Activated naive CD4-positive, alpha-beta T cell treated with anti-CD3 and anti-CD28 coated beads, Interleukin-2, amount 50 U/mL, for 72 hours (primary cell): ENCODE measurements at regions not wholly inside any gene's neighbourhood (a gene's known extent, or its start where the extent isn't known, plus 50 kb on each side); places are given as distances from the start of the nearest gene placed in this dataset.
"Not testable (repeated sequence)": the region's sequence is repeated elsewhere in the genome, so short reads cannot be mapped to it uniquely, and the experiment has no call there.

Experiments
- ATAC-seq, 2 donors: fragments of 150-1000 bp; cut with Tn5 transposase; 2 replicates each; pipeline ENCODE4 v1.10.0; 2021; ENCODE audit warnings: mild to moderate bottlenecking in 2 of 2, moderate library complexity in 2 of 2
- DNase-seq, 2 donors: peaks; one replicate each; pipeline ENCODE4 v3.0.0; 2021 to 2022; ENCODE audit warnings: low spot score in 2 of 2
- H3K27ac Mint-ChIP-seq, 2 donors: one replicate each; pipeline ENCODE4 v1.8.0; 2022; ENCODE audit warnings: mild to moderate bottlenecking in 2 of 2, mixed read lengths in 2 of 2
- H3K36me3 Mint-ChIP-seq, 2 donors: one replicate each; pipeline ENCODE4 v1.8.0; 2022; ENCODE audit warnings: mixed read lengths in 2 of 2
- H3K9me3 Mint-ChIP-seq, 2 donors: one replicate each; pipeline ENCODE4 v1.8.0; 2022; ENCODE audit warnings: mixed read lengths in 2 of 2

- H3K36me3 Mint-ChIP-seq = no peaks in the 10 kb centered on the region
- H3K9me3 Mint-ChIP-seq = peaks cover 10 to 15% of the 10 kb centered on the region in 2 donors
- ATAC-seq = no peak
- DNase-seq = no peak
- no peak overlapping the region for H3K27ac Mint-ChIP-seq
Observed at GRCh38 chr22:48407256-48407955, 1420.3 kb downstream of the BRD1 start.

DNA sequence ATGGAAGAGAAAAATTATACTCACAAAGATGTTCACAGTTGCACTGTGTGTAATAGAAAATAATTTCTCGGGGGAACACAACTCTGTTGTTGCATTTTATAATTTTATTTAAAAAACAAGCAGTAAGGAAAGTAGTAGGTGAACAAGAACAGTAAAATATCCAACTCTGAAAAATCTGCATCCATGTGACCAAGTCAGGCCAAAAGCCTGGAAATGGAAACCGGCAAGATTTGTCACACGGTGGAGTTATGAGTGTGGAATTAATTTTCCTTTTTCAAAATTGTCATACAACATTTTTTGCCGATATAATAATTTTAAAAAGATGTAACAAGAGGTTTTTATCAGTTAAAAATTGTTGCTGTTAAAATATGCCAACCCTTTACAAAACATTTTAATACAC lies 1421.5 kb downstream of the BRD1 start:
- Mint-ChIP-seq H3K27ac (no peak overlapping the region), H3K9me3 (peaks cover 10 to 15% of the 10 kb centered on the region in 2 donors), H3K36me3 (no peaks in the 10 kb centered on the region)
- DNase-seq (no peak), ATAC-seq (no peak)

DNA sequence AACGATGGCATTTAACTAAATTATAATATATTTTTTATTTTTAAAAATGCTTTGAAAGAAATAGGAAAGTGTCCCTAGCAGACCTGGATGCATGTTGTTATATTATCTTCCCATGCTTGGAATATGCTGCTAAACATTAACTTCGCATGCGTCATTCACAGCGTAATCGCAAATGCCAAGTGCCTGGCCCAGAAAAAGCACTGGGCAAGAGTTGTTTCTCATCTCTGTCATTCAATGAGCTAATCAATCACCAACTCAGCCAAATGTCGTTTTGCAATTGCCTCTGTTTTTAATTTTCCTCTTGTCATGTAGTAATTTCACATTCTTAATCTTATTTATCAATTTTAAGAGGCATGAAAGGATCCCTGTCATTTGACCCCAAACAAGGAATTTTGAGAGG lies 1421.9 kb downstream of the BRD1 start:
- no peak for DNase-seq
- Mint-ChIP-seq H3K9me3 (peaks cover 10 to 15% of the 10 kb centered on the region in 2 donors), H3K27ac (no peak overlapping the region), H3K36me3 (no peaks in the 10 kb centered on the region)
- no peak for ATAC-seq

DNA sequence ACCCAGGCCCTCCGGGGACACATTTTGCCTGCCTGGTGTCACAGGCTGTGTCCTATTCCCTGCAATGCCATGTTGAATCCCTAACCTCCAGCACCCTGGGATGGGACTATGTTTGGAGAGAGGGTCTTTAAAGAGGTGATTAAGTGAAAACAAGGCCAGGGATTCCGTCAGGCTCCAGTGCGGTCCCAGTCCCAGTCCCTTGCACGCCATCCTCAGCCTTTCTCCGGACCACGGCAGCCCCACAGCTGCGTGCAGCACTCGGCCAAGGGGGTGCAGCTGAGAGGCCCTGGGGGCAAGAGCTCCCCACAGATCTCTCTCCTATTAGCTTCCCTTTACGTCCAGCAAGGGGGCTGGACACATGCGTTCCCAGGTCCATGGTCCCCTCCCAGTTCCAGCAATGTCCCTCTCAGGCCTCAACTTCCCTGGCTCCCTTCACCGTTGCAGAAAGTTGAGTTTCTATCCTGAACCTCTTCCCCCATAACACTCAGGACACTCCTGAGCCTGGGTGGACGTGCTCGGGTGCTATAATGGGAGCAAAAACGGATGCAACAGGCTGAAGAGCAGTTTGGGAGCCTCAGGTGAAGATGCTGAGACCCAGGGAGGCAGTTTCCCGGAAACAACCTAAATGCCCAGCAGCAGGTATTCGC lies 1422.7 kb downstream of the BRD1 start:
- H3K27ac Mint-ChIP-seq = no peak overlapping the region
- no peaks in the 10 kb centered on the region for H3K36me3 Mint-ChIP-seq
- ATAC-seq (no peak), DNase-seq (no peak)
- peaks cover 10 to 15% of the 10 kb centered on the region in 2 donors for H3K9me3 Mint-ChIP-seq

DNA sequence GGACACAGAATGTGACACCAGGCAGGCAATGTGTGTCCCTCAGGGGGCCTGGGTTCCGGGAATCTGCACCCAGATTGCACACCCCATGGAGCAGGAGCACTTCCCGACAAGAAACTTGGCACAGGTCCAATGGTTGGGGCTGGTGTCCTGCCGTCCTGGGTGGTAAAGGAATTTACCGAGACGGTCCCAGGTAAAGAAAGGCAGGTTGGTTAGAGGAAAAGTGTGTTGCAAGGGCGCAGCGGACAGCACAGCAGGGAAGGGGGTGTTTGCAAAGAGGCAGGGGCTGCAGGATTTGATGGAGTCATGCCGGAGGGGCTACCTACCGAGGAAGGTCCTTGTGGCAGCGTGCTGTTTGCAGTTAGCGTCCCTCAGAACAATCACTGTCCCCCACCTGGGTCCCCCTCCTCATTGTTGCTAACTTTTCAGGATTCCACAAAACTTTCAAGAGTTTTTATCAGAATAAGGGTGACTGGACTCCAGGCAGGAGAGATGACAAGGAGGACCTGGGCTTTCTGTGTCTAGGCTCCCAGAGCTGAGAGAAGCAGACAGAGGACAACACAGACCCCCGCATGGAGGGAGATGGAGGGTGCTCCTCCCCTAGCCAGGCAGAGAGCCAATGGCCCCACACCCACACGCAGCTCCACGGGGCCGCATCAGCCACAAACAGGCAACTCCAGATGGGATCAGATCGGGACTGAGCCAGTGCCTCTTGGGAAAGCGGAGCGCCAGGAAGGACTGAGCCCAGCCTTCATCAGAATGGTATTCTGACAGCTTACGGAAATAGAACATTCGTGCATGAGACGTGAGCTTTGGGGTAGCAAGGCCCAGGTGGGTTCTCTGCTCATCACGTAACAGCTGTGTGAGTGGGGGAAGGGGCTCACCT lies 1423.9 kb downstream of the BRD1 start:
- Mint-ChIP-seq H3K27ac (no peak overlapping the region), H3K36me3 (no peaks in the 10 kb centered on the region), H3K9me3 (peaks cover 10 to 15% of the 10 kb centered on the region in 2 donors)
- no peak for ATAC-seq
- DNase-seq = no peak

- no peak for ATAC-seq
- Mint-ChIP-seq H3K36me3 (no peaks in the 10 kb centered on the region), H3K27ac (no peak overlapping the region), H3K9me3 (peaks cover 5 to 8% of the 10 kb centered on the region in 2 donors)
- DNase-seq = no peak
Observed at GRCh38 chr22:48402591-48403031, 1425.1 kb downstream of the BRD1 start.

DNA sequence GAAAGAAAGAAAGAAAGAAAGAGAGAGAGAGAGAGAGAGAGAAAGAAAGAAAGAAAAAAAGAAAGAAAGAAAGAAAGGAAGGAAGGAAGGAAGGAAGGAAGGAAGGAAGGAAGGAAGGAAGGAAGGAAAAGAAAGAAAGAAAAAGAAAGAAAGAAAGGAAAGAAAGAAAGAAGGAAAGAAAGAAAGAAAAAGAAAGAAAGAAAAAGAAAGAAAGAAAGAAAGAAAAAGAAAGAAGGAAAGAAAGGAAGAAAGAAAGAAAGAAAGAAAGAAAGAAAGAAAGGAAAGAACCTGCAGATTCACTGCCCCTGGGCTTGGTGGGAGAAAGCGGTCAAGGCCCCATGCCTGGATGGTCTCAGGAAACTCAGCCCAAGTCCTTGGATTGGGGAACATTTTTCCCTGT lies 1426.2 kb downstream of the BRD1 start:
- not testable (repeated sequence) for H3K9me3 Mint-ChIP-seq, H3K27ac Mint-ChIP-seq, DNase-seq, H3K36me3 Mint-ChIP-seq, ATAC-seq

DNA sequence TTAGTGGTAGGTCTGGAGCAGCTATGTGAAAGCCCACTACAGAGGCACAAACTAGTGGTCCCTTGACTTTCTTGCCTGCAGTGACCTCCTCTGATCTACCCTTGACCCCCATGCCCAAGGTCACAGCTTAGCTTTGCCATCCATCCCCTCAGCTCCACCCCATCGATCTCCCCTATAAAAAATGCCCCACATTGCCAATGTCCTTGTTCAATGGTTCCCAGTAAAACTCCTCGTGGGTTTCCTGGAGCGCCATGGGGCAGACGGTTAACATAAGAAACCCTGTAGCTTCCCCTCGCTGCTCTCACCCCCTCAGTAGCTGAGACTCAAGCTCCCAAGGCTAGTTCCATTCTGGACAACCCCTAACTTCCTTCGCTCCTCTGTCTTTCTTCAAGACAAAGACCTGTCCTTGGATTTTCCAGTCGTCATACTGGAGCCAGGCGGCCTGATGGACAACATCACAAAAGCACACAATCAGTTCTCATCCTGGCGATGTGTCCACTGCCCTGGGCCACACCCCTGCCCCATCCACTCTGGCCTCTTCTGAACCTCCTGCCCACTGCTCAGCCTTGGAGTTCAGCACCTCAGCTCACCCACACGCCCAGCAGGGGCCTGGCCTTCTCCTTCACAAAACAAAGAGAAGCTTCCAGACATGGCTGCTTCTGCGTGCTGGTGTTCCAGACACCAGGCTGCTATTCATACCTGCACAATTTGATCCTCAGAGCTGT lies 1429.3 kb downstream of the BRD1 start:
- Mint-ChIP-seq H3K36me3 (no peaks in the 10 kb centered on the region), H3K9me3 (no peaks in the 10 kb centered on the region), H3K27ac (peak overlapping the region in 1 of 2 donors; percentile 19)
- ATAC-seq (no peak), DNase-seq (no peak)

GRCh38 chr22:48397531-48398180 lies 1430.0 kb downstream of the BRD1 start:
- no peak overlapping the region for H3K27ac Mint-ChIP-seq
- H3K36me3 Mint-ChIP-seq = no peaks in the 10 kb centered on the region
- no peak for ATAC-seq

GRCh38 chr22:48396785-48397530 lies 1430.7 kb downstream of the BRD1 start:
- no peaks in the 10 kb centered on the region for H3K36me3 Mint-ChIP-seq
- ATAC-seq = no peak
- H3K9me3 Mint-ChIP-seq = no peaks in the 10 kb centered on the region
- no peak for DNase-seq
- no peak overlapping the region for H3K27ac Mint-ChIP-seq

More at GRCh38 chr22:48397531-48398180, 1430.0 kb downstream of the BRD1 start:
- no peaks in the 10 kb centered on the region for H3K9me3 Mint-ChIP-seq
- no peak for DNase-seq

DNA sequence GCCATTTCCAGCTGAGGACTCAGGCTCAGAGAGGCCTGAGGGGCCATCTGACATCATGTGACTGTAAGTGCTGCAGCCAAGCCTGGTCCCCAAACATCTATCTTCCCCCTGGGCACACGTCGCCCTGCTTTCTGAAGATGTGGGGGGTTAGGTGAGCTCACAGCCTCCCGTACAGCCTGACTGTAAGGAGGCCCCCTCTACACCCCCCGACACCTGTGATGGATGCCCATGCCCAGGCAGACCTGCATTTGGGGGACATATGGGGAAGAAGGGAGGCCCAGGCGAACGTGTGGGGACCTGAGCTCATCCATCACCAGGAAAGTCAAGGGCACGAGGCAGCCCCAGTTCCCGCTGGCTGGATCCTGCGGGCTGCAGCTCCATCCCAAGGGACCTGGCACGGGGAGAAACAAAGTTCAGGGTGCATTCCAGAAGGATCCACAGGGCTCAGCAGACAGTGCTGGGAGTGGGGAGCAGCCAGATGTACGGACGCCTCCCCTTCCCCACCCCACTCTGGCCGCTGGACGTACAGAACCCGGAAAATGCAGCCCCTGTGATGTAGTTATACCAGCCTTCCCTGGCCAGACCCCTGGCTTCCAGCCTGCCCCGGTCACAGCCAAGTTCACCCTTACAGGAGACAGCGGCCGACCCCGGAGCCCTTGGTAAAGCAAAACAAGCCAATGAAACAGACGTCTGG lies 1431.4 kb downstream of the BRD1 start:
- ATAC-seq (no peak), DNase-seq (no peak)
- Mint-ChIP-seq H3K36me3 (no peaks in the 10 kb centered on the region), H3K9me3 (no peaks in the 10 kb centered on the region), H3K27ac (no peak overlapping the region)

GRCh38 chr22:48395201-48395600 lies 1432.5 kb downstream of the BRD1 start:
- H3K36me3 Mint-ChIP-seq = no peaks in the 10 kb centered on the region
- no peaks in the 10 kb centered on the region for H3K9me3 Mint-ChIP-seq
- no peak overlapping the region for H3K27ac Mint-ChIP-seq
- ATAC-seq = no peak
- DNase-seq = no peak

DNA sequence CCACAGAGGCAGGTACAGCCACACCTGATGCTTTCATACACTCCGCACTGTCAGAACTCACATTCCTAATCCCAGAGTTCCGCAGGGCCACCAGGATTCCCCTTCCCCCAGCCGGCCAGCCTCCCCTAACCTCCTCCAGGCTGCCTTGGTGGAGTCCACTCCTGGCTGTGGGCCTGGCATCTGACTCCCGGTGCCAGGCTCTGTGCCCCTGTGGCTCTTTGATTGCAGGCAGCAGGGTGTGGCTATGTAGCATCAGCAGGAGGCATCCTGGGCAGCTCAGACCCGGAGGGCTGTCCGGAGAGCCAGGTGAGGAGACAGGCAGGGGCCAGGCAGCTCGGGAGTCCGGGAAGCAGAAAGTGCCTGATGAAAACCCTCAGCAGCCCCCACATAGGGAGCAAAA lies 1432.9 kb downstream of the BRD1 start:
- ATAC-seq (no peak), DNase-seq (no peak)
- H3K36me3 Mint-ChIP-seq = no peaks in the 10 kb centered on the region
- no peaks in the 10 kb centered on the region for H3K9me3 Mint-ChIP-seq
- H3K27ac Mint-ChIP-seq = no peak overlapping the region

GRCh38 chr22:48393885-48394284 lies 1433.8 kb downstream of the BRD1 start:
- H3K36me3 Mint-ChIP-seq = no peaks in the 10 kb centered on the region
- no peak for DNase-seq
- ATAC-seq = no peak
- H3K9me3 Mint-ChIP-seq = no peaks in the 10 kb centered on the region
- H3K27ac Mint-ChIP-seq = no peak overlapping the region

DNA sequence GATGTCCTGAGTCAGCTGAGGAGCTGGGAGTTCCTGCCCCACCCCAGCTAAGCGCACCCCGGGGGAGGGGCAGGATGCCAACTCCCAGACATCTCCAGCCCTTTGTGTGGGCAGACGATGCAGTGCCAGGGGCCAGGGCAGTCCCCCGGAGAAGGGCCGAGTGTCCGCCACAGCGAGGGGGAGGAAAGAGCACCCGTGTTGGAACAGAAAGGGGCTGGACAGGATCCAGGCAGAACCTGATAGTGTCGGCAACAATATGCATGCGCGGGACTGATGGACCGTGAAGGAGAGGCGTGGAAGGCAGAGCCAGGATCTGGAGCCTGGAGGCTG lies 1434.7 kb downstream of the BRD1 start:
- Mint-ChIP-seq H3K36me3 (no peaks in the 10 kb centered on the region), H3K27ac (no peak overlapping the region), H3K9me3 (no peaks in the 10 kb centered on the region)
- ATAC-seq (no peak), DNase-seq (no peak)
